Testis (tissue), 2 donors: ENCODE measurements at regions not wholly inside any gene's neighbourhood (a gene's known extent, or its start where the extent isn't known, plus 50 kb on each side); places are given as distances from the start of the nearest gene placed in this dataset.

ENCODE experiments used
- CTCF ChIP-seq, 3 experiments: fragments of 450-650 bp in 2 of 3; fragments of 200-600 bp in 1 of 3; sonication (generic) in 1 of 3; IDR thresholded peaks; one replicate each; pipeline ENCODE4 v1.5.1; 2016 to 2019; ENCODE audit warnings: antibody characterized with exemption in 3 of 3, mild to moderate bottlenecking in 2 of 3, moderate library complexity in 1 of 3
- POLR2A ChIP-seq: fragments of 450-650 bp; IDR thresholded peaks from one replicate; pipeline ENCODE4 v1.6.1; 2017; ENCODE audit warnings: antibody characterized with exemption, mild to moderate bottlenecking, moderate library complexity

- TF ChIP-seq CTCF (IDR thresholded peaks at IDR 0.05) (no peak), POLR2A (no peak)
These were observed 290.2 kb upstream of the GHITM start for GRCh38 chr10:83849150-83849549.
